HG03571 (cell line): ENCODE measurements at regions not wholly inside any gene's neighbourhood (a gene's known extent, or its start where the extent isn't known, plus 50 kb on each side); places are given as distances from the start of the nearest gene placed in this dataset.
A peak's percentile ranks its signal among the peaks of the same experiment; 100 is the strongest.

ENCODE experiments used
- ATAC-seq: cut with Tn5 transposase; IDR thresholded peaks from one replicate; pipeline ENCODE4 v1.9.1; 2021; ENCODE audit not compliant: unreplicated experiment

DNA sequence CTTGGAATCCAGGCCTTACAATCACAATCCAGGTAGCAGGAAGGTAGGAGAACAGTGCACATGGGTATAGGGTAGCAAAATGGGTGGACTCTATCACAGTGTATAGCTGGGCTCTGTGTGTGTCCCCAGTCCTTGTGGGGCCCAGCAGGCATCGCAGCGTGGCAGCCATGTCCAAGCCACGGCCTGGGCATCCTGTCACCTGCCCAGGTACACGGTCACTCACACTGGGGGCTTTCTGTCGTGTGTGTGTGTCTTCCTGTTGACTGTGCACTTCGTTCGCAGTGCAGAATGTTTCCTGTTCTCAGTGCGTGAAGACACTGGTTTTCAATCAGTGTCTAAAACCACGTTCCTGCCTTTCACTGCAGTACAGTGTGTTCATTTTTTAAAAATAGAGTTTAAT is 523.2 kb upstream of the JARID2 start:
- ATAC-seq = no peak

DNA sequence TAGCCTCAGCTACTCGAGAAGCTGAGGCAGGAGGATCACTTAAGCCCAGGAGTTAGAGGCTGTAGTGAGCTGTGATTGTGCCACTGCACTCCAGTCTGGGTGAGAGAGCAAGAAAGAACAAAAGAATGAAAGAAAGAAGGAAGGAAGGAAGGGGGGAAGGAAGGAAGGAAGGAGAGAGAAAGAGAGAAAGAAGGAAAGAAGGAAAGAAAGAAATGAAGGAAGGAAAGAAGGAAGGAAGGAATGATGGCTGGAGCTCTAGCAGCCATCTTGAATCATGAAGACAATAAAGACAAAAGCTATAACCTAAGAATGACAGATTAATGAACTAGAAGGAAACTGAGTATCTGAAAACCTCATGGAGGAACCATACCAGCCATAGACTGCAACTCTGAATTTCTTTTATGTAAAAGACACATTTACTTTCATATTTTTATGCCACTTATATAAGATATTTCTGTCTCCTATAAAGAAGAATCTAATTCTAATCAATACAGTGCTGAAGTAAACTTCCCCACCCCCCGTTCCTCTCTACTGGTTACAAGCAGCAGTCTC is 522.3 kb upstream of the JARID2 start:
- no peak for ATAC-seq

DNA sequence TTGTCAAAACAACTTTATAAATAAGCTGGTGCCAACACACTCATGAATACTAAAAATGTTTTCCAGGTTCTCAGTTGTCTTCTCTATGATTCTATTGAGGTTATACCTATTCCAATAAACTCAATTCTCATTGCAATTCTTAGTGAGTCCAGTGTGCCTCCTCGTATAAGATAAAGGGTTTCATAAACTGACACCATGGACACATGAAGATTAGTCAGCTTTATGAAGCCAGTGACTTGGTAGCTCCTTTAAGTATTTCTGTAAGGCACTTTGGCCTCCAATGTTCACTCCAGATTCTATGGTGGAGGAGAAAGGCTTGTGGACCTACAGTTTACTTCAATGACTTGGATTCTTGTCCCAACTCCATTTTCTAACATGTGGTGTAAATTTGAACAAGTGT is 521.3 kb upstream of the JARID2 start:
- no peak for ATAC-seq

DNA sequence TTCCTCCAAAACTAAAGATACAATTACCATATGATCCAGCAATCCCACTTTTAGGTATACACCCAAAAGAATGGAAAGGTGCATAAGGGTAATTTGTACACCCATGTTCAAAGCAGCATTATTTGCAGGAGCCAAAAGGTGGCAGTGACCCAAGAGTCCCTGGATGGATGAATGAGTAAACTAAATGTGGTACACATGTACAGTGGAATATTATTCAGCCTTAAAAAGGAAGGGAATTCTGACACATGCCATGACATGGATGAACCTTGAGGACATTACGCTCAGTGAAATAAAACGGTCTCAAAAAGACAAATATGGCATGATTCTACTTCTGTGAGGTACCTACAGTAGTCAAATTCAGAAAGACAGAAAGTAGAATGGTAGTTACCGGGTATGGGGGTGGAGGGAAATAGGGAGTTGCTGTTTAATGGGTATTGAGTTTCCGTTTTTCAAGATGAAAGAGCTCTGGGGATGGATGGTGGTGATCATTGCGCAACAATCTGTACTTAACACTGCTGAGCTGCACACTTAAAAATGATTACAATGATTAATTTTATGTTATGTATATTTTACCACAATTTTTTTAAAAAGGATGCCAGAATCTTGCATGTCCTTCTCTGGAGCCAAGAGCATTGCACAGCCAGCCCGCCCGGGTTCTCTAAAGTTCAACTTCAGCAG is 518.9 kb upstream of the JARID2 start:
- ATAC-seq = no peak

DNA sequence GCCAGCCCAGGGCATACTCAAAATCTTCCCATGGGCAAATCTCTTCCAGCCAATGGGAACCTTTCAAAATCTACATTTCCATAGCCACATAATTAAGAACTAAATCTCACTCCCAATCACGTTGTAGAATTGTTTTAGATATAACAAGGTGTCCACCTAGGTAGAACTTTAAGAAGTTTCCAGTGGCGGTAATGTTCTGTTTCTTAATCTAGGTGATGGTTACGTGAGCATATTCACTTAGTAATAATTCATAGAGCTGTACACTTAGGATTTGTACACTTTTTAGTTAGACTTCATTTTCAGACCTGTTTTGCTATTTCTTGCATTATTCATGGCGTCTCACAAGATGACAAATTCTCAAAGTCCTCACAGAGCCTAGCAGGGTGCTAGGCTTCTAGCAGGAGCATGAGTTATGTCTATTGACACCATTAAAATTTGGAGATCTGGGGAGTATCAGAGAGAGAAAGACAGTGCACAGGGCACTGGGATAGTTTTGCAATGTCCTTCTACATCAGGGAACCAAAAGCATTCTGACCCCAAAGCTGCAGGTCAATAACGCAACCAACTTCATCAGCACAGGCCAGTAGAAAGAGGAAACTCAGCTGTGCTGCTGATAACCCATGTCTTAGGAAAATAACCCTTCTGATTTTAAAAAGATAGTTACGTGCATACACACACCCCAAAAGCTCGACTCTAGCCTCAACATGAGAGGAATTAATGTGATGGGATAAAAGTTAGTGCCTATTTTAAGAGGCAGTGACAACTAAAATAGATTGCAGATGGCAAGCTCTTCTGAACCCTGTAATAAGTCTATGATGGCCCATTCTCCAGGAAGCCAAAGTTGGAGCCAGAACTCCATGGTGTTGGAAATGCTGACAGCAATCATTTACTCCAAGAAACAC is 518.1 kb upstream of the JARID2 start:
- no peak for ATAC-seq

DNA sequence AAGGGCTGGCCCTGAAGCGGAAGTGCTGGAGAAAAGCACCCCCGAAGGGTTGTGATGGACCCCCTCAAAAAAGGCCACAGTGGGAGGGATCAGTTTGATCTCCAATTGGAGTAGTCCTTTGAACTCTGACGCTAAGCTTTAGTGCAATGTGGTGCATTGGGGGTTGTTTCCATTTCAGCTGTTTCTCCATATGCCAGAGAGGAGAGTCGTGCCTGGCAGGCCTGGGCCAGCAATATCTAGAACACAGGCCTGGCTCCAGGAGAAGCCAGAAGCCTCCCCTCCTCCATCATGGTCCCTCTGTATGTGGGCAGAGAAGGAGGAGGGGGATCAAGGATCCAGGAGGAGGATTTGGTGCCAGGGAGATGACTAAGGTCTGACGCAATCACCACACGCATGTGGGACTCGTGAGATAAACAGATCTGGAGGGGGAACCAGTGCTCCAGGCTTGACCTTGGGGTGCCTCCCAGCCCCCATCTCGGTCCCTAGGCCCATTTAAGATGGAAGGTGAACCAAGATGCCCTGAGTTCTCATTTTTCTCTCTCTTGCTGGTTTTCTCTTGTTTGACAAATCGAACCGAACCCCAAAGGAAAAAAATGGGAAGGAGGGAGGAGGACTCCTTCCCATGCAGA is 517.4 kb upstream of the JARID2 start:
- no peak for ATAC-seq

DNA sequence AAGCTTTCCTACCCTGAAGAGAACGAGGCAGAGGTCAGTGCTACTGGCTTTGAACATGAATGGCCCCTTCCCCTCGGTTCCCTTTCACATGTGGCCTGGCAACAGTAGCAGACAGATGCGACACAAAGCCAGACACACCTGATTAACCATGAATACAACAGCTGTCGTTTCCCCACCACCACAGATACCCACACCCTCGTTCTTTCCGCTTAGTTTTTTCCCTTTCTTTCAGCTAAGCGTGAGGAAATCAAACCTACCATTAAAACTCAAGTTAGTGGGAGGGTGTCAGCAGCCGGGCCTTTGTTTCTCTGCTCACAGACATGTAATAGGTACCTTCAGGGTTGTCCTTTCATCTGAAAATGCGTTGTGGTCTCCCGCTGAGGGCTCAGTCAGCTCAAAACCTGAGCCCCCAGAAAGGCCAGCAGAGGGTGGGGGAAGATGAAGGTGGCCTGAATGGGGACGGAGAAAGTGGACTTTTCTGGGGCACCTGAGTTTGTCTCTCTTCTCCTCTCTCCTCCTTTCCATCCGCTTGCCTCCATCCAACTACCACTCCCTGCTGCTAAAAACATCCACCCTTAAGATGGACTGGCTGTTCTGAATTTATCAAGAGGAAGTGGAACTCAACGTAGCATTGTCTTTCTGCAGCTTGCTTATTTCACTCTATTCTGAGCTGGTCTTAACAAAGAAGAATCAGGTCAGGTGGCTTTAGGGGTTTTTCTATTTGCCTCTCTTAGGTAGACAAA is 516.6 kb upstream of the JARID2 start:
- peak; percentile 60 for ATAC-seq

DNA sequence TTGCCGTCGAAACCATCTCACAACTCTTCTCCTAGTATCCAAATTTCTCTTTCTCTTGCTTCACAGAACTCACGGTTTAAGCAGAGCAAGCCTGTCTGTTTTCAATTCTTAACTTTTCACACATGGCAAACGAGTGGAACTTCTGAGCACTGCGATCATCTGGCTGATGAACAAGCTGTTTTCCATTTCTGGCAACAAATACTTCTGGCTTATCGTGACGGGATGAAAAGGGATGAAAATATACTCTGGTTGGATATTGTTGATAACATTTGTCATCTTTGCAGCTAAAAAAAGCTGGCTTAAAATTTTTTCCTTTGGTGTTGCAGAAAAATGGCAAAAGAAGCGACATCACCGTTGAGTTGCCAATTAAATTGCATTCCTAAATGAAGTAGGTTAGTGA is 515.2 kb upstream of the JARID2 start:
- ATAC-seq = no peak

DNA sequence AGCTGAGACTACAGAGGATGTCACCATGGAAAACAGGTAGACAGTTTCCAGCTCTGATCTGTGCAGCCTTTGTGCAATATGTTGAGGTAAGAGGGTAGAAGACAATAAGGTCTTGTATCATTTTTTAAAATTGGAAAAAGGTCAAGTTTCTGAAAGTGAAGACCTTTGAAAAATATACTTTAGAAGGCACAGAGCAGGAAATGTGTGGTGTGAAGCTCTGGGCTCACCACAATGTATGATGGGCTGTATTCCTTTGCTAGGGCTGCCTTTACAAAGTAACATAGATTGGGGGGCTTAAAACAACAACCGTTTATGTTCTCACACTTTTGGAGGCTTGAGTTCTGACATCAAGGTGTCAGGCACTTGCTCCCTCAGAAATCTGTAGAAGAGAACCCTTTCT is 514.3 kb upstream of the JARID2 start:
- no peak for ATAC-seq

DNA sequence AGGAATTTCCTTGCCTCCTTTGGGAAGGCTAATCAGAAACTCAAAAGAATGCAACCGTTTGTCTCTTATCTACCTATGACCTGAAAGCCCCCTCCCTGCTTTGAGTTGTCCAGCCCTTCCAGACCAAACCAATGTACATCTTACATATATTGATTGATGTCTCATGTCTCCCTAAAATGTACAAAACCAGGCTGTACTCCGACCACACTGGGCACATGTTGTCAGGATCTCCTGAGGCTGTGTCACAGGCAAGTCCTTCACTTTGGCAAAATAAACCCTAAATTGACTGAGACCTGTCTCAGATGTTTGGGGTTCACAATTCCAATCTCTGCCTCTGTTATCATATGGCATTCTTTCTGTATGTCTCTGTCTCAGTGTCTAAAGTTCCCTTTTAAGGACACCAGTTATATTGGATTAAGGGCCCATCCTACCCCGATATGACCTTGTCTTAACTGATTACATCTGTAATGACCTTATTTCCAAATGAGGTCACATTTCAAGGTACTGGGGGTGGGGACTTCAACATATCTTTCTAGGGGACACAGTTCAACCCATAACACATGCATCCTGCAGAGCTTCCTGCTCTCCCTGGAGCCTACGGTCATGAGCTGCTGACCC is 513.5 kb upstream of the JARID2 start:
- ATAC-seq = no peak

DNA sequence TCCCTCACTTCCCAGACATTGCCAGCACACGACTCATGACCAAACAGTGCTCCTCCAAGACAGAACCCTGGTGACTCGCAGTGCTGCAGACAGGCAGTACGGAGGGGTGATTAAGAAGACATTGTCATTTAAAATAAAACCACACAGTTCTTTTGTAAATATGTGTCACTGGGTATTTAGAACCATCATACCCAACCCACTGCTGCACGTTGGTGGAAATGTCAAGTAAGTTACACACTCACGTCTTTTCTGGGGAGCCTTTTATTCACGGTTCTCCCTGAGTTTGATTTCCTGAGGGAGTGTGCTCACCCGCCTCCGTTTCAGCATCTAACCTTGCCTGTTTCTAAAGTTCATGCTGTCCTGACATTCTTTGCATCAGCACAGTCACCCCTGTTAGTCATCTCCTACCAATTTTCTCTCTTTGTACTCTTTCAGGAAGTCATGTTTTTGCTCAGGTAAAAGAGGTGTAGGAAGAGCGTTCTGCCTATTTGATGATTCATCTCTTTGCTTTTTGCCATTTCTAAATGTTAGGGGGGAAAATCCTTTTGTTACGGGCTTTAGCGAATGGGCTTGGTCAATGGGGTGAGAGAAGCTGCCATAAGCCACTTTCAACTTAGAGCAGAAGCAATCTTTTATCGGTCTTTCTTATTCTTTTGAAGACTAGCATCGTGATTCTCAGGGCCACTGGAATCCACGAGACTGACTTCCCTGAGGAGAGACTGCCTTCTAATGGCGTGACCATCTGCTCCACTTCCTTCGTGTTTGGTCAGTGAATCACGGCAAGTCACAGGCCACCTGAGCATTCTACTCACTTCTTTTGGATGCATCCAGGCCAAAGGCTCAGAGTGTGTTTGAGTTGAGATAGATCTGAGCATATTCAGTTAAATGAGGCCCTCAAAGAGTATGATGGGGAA is 512.8 kb upstream of the JARID2 start:
- no peak for ATAC-seq

DNA sequence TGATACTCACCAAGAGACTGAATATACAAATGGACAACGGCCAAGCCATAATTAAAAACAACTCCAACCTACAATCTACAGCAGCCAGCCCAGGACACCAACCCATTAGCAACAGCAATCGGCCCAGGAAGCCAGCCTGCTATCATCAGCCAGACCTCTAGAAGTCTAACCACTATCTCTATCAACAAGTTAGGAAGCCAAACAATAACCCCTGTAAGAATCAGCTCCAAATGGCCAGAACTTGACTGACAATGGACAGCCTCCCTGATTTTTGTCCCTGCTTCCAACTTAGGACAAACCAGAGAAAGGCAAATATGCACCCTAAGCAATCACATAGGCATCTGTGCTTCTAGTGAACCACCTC is 511.8 kb upstream of the JARID2 start:
- no peak for ATAC-seq

DNA sequence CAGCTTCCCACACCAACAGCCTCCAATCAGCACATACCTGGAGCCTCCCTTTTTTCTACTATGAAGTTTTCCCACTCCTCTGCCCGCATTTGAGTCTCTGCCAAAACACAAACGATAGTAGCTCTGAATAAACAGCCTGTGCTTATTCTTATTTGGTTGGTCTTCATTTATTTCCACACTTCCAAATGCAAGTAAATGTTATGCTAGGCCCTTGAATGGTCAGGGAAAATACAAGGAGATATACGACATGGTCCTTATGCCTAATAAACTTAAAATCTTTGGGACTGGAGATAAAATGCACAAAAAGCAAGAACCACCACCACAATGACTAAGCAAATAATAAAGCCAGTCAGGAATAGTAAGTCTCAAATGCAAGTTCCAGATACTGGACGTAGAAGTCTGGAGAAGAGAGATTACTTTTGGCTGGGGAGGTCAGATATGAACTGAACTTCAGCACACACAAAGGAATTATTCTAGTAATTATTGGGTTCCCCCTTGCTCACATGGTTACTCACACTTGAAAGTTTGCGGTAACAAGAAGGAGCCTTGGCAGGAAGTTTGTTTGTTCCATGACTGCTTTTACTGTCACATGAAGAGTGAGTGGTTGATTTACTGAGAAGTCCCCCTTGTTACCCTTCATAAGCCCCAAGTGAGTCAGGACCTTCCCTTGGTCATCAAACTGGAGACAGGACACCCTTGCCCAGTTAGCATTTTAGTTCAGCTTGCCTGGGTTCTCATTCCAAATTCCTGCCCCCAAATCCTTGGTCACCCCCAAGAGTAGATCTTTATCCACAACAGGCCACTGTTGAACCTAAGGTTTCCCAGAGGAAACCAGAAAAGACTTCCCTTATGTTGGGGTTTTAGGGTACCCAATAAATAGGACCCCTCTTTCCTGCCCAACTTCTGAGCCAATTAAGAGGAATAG is 511.2 kb upstream of the JARID2 start:
- ATAC-seq = peak; percentile 83

DNA sequence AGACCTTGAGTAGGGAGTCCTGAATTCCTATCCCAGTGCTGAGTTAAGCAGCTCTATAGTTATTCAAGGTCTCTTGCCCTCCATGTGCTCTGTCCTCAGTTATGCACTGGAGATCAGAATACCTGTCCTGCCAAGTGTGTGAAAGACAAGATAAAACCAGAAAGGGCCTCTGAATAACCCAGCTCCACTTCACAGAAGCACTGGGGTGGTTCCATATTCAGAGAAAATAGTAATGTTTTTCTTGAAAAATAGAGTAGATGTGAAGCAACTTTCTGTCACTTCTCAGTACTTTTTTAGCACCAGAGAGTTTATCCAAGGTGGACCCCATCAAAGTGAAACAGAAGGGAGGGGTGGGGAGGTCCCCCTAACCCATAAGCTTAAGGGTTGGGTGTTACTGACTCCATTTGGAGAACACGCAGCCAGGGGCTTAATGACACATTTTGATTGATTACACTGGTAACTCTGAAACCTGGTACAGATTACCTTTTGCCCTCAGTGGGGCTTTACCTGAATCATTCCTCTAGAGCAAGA is 509.8 kb upstream of the JARID2 start:
- ATAC-seq = no peak

DNA sequence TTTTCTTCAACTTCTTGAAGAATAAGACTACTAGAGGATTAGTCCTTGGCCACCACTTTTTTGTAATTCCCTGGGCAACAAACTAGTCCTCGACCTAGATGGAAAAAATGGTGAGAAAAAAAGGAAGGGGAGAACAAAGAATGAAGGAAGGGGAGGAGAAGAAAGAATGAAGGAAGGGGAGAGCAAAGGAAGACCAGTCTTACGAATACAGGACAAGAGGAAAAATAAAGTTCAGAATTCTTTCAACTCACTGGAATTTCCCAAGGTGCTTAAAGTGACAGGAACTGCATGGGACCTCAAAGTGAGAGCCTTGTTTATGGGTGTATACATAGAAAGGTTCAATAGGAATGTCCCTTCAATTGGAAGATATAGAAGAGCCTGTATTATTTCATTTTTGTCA is 509.3 kb upstream of the JARID2 start:
- no peak for ATAC-seq

DNA sequence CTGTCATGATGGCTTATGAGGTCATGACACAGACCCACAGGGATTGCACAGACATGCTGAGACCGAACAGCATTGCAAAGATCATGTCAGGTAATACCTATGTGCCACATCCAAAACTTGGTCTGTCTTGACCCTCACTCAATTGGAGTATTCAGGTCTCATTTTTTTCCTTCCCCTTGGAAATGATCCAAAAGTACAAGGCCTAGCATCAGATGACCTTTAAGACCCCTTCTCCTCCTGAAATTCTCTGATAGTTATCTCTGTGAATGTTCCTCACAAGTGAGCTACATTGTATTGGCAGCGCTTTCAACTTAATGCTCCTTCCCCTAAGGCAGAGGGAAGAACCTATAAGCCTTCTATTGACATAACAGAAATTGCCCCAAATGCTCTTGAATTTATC is 507.4 kb upstream of the JARID2 start:
- no peak for ATAC-seq

DNA sequence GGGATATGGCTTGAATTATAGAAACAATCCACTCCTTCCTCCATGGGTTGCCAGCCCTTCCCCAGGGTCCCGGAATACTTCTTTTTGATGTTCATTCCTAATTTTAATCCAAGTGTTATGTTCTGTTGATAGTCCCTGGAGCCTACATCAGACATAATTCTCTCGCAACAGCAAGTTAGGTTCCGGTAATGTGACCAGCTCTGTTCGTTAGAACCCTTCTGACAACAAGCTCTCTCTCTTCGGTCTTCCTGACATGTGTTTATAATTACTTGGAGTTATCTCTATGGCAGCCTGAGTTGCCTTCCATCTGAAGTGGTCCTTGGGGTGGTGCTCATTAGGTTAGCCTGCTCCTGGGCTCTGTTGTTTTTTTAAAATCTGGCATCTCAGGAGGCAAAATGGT is 506.9 kb upstream of the JARID2 start:
- no peak for ATAC-seq

DNA sequence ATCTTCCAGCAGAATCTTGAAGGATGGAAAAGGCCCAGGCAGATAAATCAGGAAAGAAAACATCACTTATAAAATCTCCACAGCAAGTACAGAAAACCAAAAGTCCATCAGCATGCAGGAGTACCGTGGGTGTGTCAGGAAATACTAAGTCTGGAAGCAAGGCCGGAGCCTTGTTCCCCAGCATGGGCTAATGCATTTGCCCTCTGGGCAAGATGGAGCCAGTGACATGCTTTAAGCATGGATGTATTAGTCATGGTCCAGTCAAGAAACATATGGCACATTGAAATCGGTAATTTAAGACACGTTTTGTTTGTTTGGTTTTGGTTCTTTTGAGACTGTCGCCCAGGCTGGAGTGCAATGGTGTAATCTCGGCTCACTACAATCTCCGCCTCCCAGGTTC is 506.0 kb upstream of the JARID2 start:
- ATAC-seq = no peak
